Spleen (tissue), 11 donors: ENCODE measurements at regions not wholly inside any gene's neighbourhood (a gene's known extent, or its start where the extent isn't known, plus 50 kb on each side); places are given as distances from the start of the nearest gene placed in this dataset.

ENCODE experiments used
- DNase-seq: peaks from one replicate; pipeline ENCODE4 v3.0.0-alpha.2; 2020
- H3K27ac ChIP-seq, 8 donors: fragments of 200-600 bp; sonication (generic) in 7 of 8; 1 replicate in 4 of 8; 2 replicates in 4 of 8; pipeline versions ENCODE4 v1.5.0 to v1.8.0; 2016 to 2021; ENCODE audit warnings: inconsistent platforms in 4 of 8, mild to moderate bottlenecking in 4 of 8, moderate library complexity in 1 of 8
- H3K27me3 ChIP-seq, 7 donors: fragments of 200-600 bp; sonication (generic) in 6 of 7; replicated peaks in 1 of 7; 1 replicate in 4 of 7; 2 replicates in 3 of 7; pipeline versions ENCODE4 v1.5.0 to v1.8.0; 2016 to 2021; ENCODE audit warnings: inconsistent platforms in 3 of 7, mild to moderate bottlenecking in 1 of 7
- H3K36me3 ChIP-seq, 6 donors: fragments of 200-600 bp; sonication (generic) in 5 of 6; 1 replicate in 4 of 6; 2 replicates in 2 of 6; pipeline versions ENCODE4 v1.5.0 to v1.8.0; 2016 to 2021; ENCODE audit warnings: inconsistent platforms in 2 of 6
- H3K4me1 ChIP-seq, 6 donors: fragments of 200-600 bp; sonication (generic) in 5 of 6; 1 replicate in 3 of 6; 2 replicates in 3 of 6; pipeline versions ENCODE4 v1.5.0 to v1.8.0; 2016 to 2021; ENCODE audit warnings: inconsistent platforms in 3 of 6
- H3K4me3 ChIP-seq, 8 donors: fragments of 200-600 bp; sonication (generic) in 7 of 8; 1 replicate in 4 of 8; 2 replicates in 4 of 8; pipeline versions ENCODE4 v1.5.0 to v1.8.0; 2016 to 2021; ENCODE audit warnings: inconsistent platforms in 4 of 8, mild to moderate bottlenecking in 4 of 8, moderate library complexity in 2 of 8
- H3K9me3 ChIP-seq, 8 donors: fragments of 200-600 bp; sonication (generic) in 7 of 8; 1 replicate in 4 of 8; 2 replicates in 4 of 8; pipeline versions ENCODE4 v1.5.0 to v1.8.0; 2016 to 2021; ENCODE audit warnings: inconsistent platforms in 4 of 8
- POLR2A ChIP-seq, 3 donors: fragments of 450-650 bp; IDR thresholded peaks; one replicate each; pipeline ENCODE4 v1.5.1; 2017; ENCODE audit warnings: antibody characterized with exemption in 3 of 3, mild to moderate bottlenecking in 1 of 3
- POLR2AphosphoS5 ChIP-seq, 3 donors: sonication (generic); formaldehyde crosslinking; IDR thresholded peaks; one replicate each; pipeline ENCODE4 v1.5.1; 2017; ENCODE audit warnings: antibody characterized with exemption in 3 of 3
- WGBS, 5 donors: extraction: QIAGEN DNeasy Blood & Tissue Kit in 3 of 5; methylation state at CpG; one replicate each; pipeline versions ENCODE4 v1.1.5 to v1.1.7; 2013 to 2018; 5-methylcytosine and 5-hydroxymethylcytosine counted together
- intact Hi-C: fragments of 100-400 bp; cut with DNase I; formaldehyde crosslinking; loops from one replicate; pipeline ENCODE4 v1.15.0; 2023; ENCODE audit warnings: low total_unique reads
- TF ChIP-seq, protein P1 (sequence below), 11 experiments: fragments of 200-600 bp in 7 of 11; fragments of 450-650 bp in 4 of 11; sonication (generic) in 4 of 11; IDR thresholded peaks in 8 of 11; conservative IDR thresholded peaks in 3 of 11; 1 replicate in 7 of 11; 2 replicates in 4 of 11; pipeline versions ENCODE4 v1.4.0 to v1.8.0; 2016 to 2021; ENCODE audit warnings: antibody characterized with exemption in 11 of 11, inconsistent platforms in 4 of 11, mild to moderate bottlenecking in 1 of 11
- donor health status: healthy with polysubstance abuse.
- donor health status: DM: no; HTN: no; CAD: no; lungs with moderate emphysema.
- donor health status: DM: no; HTN: no; CAD: no.
- donor health status: Bipolar disorder and iron deficiency.
- donor health status: healthy.
- donor health status: DM: no; HTN: no; CAD: no.
- donor health status: DM: yes; HTN: yes; CAD: no.

DNA sequence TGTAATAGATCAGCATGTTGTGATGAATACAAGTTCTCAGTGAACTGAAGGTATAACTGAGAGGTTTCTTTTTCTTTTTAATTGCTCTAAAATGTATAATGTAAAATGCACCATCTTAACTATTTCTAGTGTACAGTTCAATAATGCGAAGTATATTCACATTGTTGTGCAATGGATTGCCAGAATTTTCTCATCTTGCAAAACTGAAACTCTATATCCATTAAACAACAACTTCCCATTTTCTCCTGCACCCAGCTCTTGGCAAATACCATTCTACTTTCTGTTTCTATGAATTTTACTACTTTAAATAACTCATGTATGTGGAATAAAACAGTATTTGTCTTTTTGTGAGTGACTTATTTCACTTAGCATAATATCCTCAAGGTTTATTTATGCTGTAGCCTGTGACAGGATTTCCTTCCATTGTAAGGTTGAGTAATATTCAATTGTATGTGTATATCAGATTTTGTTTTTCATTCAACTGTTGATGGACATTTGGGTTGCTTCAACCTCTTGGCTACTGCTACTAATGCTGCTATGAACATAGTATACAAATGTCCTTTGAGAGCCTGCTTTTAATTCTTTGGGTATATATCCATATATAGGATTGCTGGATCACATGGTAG is 53.5 kb upstream of the NPFFR2 start:
- Histone ChIP-seq H3K4me1 (no peaks in the 10 kb centered on the region), H3K4me3 (no peak overlapping the region), H3K27me3 (no peaks in the 10 kb centered on the region), H3K9me3 (no peaks in the 10 kb centered on the region), H3K27ac (no peak overlapping the region), H3K36me3 (no peaks in the 10 kb centered on the region)
- DNase-seq = no peak
- intact Hi-C loops = no loop called here
- TF ChIP-seq POLR2A (IDR thresholded peaks at IDR 0.05) = no peak
- no peak for TF ChIP-seq POLR2AphosphoS5 (IDR thresholded peaks at IDR 0.05)
- TF ChIP-seq, protein P1, sequence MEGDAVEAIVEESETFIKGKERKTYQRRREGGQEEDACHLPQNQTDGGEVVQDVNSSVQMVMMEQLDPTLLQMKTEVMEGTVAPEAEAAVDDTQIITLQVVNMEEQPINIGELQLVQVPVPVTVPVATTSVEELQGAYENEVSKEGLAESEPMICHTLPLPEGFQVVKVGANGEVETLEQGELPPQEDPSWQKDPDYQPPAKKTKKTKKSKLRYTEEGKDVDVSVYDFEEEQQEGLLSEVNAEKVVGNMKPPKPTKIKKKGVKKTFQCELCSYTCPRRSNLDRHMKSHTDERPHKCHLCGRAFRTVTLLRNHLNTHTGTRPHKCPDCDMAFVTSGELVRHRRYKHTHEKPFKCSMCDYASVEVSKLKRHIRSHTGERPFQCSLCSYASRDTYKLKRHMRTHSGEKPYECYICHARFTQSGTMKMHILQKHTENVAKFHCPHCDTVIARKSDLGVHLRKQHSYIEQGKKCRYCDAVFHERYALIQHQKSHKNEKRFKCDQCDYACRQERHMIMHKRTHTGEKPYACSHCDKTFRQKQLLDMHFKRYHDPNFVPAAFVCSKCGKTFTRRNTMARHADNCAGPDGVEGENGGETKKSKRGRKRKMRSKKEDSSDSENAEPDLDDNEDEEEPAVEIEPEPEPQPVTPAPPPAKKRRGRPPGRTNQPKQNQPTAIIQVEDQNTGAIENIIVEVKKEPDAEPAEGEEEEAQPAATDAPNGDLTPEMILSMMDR (IDR thresholded peaks at IDR 0.05 in 8 of 11, conservative IDR thresholded peaks at IDR 0.05 in 3 of 11) = no peak
- WGBS, 5 donors = 61 to 79% (median 65%) methylated on average over 1 of the region's 1 CpG

- Histone ChIP-seq H3K9me3 (no peaks in the 10 kb centered on the region), H3K36me3 (no peaks in the 10 kb centered on the region), H3K4me3 (no peak overlapping the region), H3K27me3 (no peaks in the 10 kb centered on the region), H3K4me1 (no peaks in the 10 kb centered on the region), H3K27ac (no peak overlapping the region)
- intact Hi-C loops = no loop called here
- WGBS, 5 donors = 75 to 91% (median 90%) methylated on average over 2 of the region's 2 CpGs
- no peak for DNase-seq
- TF ChIP-seq, protein P1 (IDR thresholded peaks at IDR 0.05 in 8 of 11, conservative IDR thresholded peaks at IDR 0.05 in 3 of 11) = no peak
- TF ChIP-seq POLR2A (IDR thresholded peaks at IDR 0.05) (no peak), POLR2AphosphoS5 (IDR thresholded peaks at IDR 0.05) (no peak)
Observed at GRCh38 chr4:71980976-71981375, 50.8 kb upstream of the NPFFR2 start.
